ENCODE measurements at regions not wholly inside any gene's neighbourhood (a gene's known extent, or its start where the extent isn't known, plus 50 kb on each side); places are given as distances from the start of the nearest gene placed in this dataset.

GRCh38 chr2:186032930-186033329, 294.3 kb downstream of the FSIP2 start:
- no peak overlapping the region for H3K4me3 ChIP-seq (ENCODE audit: low read length in 2 of 2)
- H3K4me1 ChIP-seq (ENCODE audit: control insufficient read depth in 2 of 2, insufficient read depth in 2 of 2, low read length in 2 of 2) = no peaks in the 10 kb centered on the region
- no peak overlapping the region for H3K27ac ChIP-seq (ENCODE audit: low read depth in 2 of 2, low read length in 2 of 2)
- H3K36me3 ChIP-seq (ENCODE audit: control insufficient read depth in 2 of 2, insufficient read depth in 2 of 2, low read length in 2 of 2) = no peaks in the 10 kb centered on the region
- no peaks in the 10 kb centered on the region for H3K27me3 ChIP-seq (ENCODE audit: control insufficient read depth in 2 of 2, insufficient read depth in 2 of 2, low read length in 2 of 2)
- H3K9ac ChIP-seq (ENCODE audit: low read depth in 1 of 2, low read length in 2 of 2) = no peak overlapping the region
- H3K9me3 ChIP-seq (ENCODE audit: control insufficient read depth in 2 of 2, low read length in 2 of 2) = no peaks in the 10 kb centered on the region

DNA sequence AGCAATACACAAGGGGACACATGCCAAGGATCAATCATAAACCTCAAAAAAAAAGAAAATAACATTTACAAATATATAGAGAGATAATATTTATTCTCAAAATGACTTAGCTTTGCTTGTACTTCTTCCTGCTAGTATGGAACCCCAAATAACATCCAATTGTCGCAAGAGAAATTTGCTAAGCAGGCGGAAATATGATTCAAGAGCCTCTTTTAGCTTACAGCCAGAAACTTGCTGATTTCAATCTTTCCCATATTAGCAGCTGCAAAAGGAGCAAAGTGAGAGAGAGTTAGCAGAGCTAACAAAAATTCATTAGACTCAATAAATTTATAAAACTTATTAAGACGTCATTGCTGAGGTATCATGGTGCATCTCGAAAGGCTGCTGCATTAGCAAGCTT, 294.9 kb downstream of the FSIP2 start:
- H3K27ac ChIP-seq (ENCODE audit: low read depth in 2 of 2, low read length in 2 of 2) = no peak overlapping the region
- H3K4me3 ChIP-seq (ENCODE audit: low read length in 2 of 2) = no peak overlapping the region
- H3K36me3 ChIP-seq (ENCODE audit: control insufficient read depth in 2 of 2, insufficient read depth in 2 of 2, low read length in 2 of 2) = no peaks in the 10 kb centered on the region
- no peak overlapping the region for H3K9ac ChIP-seq (ENCODE audit: low read depth in 1 of 2, low read length in 2 of 2)
- H3K27me3 ChIP-seq (ENCODE audit: control insufficient read depth in 2 of 2, insufficient read depth in 2 of 2, low read length in 2 of 2) = no peaks in the 10 kb centered on the region
- H3K4me1 ChIP-seq (ENCODE audit: control insufficient read depth in 2 of 2, insufficient read depth in 2 of 2, low read length in 2 of 2) = no peaks in the 10 kb centered on the region
- no peaks in the 10 kb centered on the region for H3K9me3 ChIP-seq (ENCODE audit: control insufficient read depth in 2 of 2, low read length in 2 of 2)

GRCh38 chr2:186036862-186037449, 298.4 kb downstream of the FSIP2 start:
- H3K4me1 ChIP-seq (ENCODE audit: control insufficient read depth in 2 of 2, insufficient read depth in 2 of 2, low read length in 2 of 2) = no peaks in the 10 kb centered on the region
- no peaks in the 10 kb centered on the region for H3K9me3 ChIP-seq (ENCODE audit: control insufficient read depth in 2 of 2, low read length in 2 of 2)
- H3K27me3 ChIP-seq (ENCODE audit: control insufficient read depth in 2 of 2, insufficient read depth in 2 of 2, low read length in 2 of 2) = no peaks in the 10 kb centered on the region
- no peak overlapping the region for H3K4me3 ChIP-seq (ENCODE audit: low read length in 2 of 2)
- H3K27ac ChIP-seq (ENCODE audit: low read depth in 2 of 2, low read length in 2 of 2) = no peak overlapping the region
- H3K36me3 ChIP-seq (ENCODE audit: control insufficient read depth in 2 of 2, insufficient read depth in 2 of 2, low read length in 2 of 2) = no peaks in the 10 kb centered on the region
- no peak overlapping the region for H3K9ac ChIP-seq (ENCODE audit: low read depth in 1 of 2, low read length in 2 of 2)

- Histone ChIP-seq H3K9ac (ENCODE audit: low read depth in 1 of 2, low read length in 2 of 2) (no peak overlapping the region), H3K36me3 (ENCODE audit: control insufficient read depth in 2 of 2, insufficient read depth in 2 of 2, low read length in 2 of 2) (no peaks in the 10 kb centered on the region), H3K4me1 (ENCODE audit: control insufficient read depth in 2 of 2, insufficient read depth in 2 of 2, low read length in 2 of 2) (no peaks in the 10 kb centered on the region), H3K9me3 (ENCODE audit: control insufficient read depth in 2 of 2, low read length in 2 of 2) (no peaks in the 10 kb centered on the region), H3K4me3 (ENCODE audit: low read length in 2 of 2) (no peak overlapping the region), H3K27ac (ENCODE audit: low read depth in 2 of 2, low read length in 2 of 2) (no peak overlapping the region), H3K27me3 (ENCODE audit: control insufficient read depth in 2 of 2, insufficient read depth in 2 of 2, low read length in 2 of 2) (no peaks in the 10 kb centered on the region)
Measured at GRCh38 chr2:186042207-186043028, 303.8 kb downstream of the FSIP2 start.

- H3K27me3 ChIP-seq (ENCODE audit: control insufficient read depth in 2 of 2, insufficient read depth in 2 of 2, low read length in 2 of 2) = no peaks in the 10 kb centered on the region
- H3K4me1 ChIP-seq (ENCODE audit: control insufficient read depth in 2 of 2, insufficient read depth in 2 of 2, low read length in 2 of 2) = no peaks in the 10 kb centered on the region
- no peak overlapping the region for H3K27ac ChIP-seq (ENCODE audit: low read depth in 2 of 2, low read length in 2 of 2)
- H3K4me3 ChIP-seq (ENCODE audit: low read length in 2 of 2) = no peak overlapping the region
- H3K9me3 ChIP-seq (ENCODE audit: control insufficient read depth in 2 of 2, low read length in 2 of 2) = no peaks in the 10 kb centered on the region
- no peaks in the 10 kb centered on the region for H3K36me3 ChIP-seq (ENCODE audit: control insufficient read depth in 2 of 2, insufficient read depth in 2 of 2, low read length in 2 of 2)
- H3K9ac ChIP-seq (ENCODE audit: low read depth in 1 of 2, low read length in 2 of 2) = no peak overlapping the region
Measured at GRCh38 chr2:186044761-186045160, 306.2 kb downstream of the FSIP2 start.

GRCh38 chr2:186052930-186053329, 314.3 kb downstream of the FSIP2 start:
- Histone ChIP-seq H3K4me3 (ENCODE audit: low read length in 2 of 2) (no peak overlapping the region), H3K9me3 (ENCODE audit: control insufficient read depth in 2 of 2, low read length in 2 of 2) (no peaks in the 10 kb centered on the region), H3K9ac (ENCODE audit: low read depth in 1 of 2, low read length in 2 of 2) (no peak overlapping the region), H3K27ac (ENCODE audit: low read depth in 2 of 2, low read length in 2 of 2) (no peak overlapping the region), H3K27me3 (ENCODE audit: control insufficient read depth in 2 of 2, insufficient read depth in 2 of 2, low read length in 2 of 2) (no peaks in the 10 kb centered on the region), H3K36me3 (ENCODE audit: control insufficient read depth in 2 of 2, insufficient read depth in 2 of 2, low read length in 2 of 2) (no peaks in the 10 kb centered on the region), H3K4me1 (ENCODE audit: control insufficient read depth in 2 of 2, insufficient read depth in 2 of 2, low read length in 2 of 2) (no peaks in the 10 kb centered on the region)

DNA sequence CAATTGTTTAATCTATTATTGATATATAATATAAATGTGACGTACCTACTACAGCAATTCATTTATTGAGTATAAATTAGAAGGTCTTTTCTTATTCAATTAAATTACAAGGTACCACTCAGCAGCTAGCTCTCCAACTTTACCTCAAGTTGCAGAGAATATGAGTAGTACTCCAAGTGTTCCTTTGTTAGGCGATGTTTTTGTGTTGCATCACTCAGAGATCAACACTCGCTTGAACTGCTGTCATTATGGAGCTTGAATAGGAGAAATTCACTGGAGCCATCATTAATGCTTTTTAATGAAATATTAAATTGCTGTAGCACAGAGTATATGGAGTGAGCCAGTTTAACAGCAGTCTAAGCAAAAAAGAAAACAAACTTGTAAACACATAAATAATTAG, 320.0 kb downstream of the FSIP2 start:
- Histone ChIP-seq H3K36me3 (ENCODE audit: control insufficient read depth in 2 of 2, insufficient read depth in 2 of 2, low read length in 2 of 2) (no peaks in the 10 kb centered on the region), H3K4me3 (ENCODE audit: low read length in 2 of 2) (no peak overlapping the region), H3K9me3 (ENCODE audit: control insufficient read depth in 2 of 2, low read length in 2 of 2) (no peaks in the 10 kb centered on the region), H3K9ac (ENCODE audit: low read depth in 1 of 2, low read length in 2 of 2) (no peak overlapping the region), H3K27ac (ENCODE audit: low read depth in 2 of 2, low read length in 2 of 2) (no peak overlapping the region), H3K27me3 (ENCODE audit: control insufficient read depth in 2 of 2, insufficient read depth in 2 of 2, low read length in 2 of 2) (no peaks in the 10 kb centered on the region), H3K4me1 (ENCODE audit: control insufficient read depth in 2 of 2, insufficient read depth in 2 of 2, low read length in 2 of 2) (no peaks in the 10 kb centered on the region)

DNA sequence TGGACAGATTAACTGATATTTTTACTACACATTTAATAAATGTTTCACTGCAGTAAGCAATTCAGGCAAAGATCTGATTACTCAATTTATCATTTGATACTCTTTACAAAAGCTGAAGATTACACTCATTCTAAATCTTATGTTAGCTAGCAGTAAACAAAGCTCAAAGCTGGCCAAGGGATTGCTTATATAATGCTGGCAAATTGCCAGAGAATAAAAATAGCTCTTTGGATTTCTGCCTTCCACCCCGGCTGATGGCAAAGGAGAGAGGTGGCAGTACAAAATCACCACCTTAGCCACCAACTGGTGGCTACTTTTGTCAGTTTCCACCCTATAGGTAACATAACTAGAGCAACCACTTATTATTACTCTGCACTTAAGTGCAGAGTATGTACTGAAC, 320.5 kb downstream of the FSIP2 start:
- Histone ChIP-seq H3K4me3 (ENCODE audit: low read length in 2 of 2) (no peak overlapping the region), H3K27ac (ENCODE audit: low read depth in 2 of 2, low read length in 2 of 2) (no peak overlapping the region)

GRCh38 chr2:186060744-186061440, 322.3 kb downstream of the FSIP2 start:
- Histone ChIP-seq H3K4me3 (ENCODE audit: low read length in 2 of 2) (no peak overlapping the region), H3K36me3 (ENCODE audit: control insufficient read depth in 2 of 2, insufficient read depth in 2 of 2, low read length in 2 of 2) (no peaks in the 10 kb centered on the region), H3K9ac (ENCODE audit: low read depth in 1 of 2, low read length in 2 of 2) (no peak overlapping the region), H3K9me3 (ENCODE audit: control insufficient read depth in 2 of 2, low read length in 2 of 2) (no peaks in the 10 kb centered on the region), H3K27me3 (ENCODE audit: control insufficient read depth in 2 of 2, insufficient read depth in 2 of 2, low read length in 2 of 2) (no peaks in the 10 kb centered on the region), H3K27ac (ENCODE audit: low read depth in 2 of 2, low read length in 2 of 2) (no peak overlapping the region), H3K4me1 (ENCODE audit: control insufficient read depth in 2 of 2, insufficient read depth in 2 of 2, low read length in 2 of 2) (no peaks in the 10 kb centered on the region)

More for the DNA sequence above, 320.5 kb downstream of the FSIP2 start:
- Histone ChIP-seq H3K4me1 (ENCODE audit: control insufficient read depth in 2 of 2, insufficient read depth in 2 of 2, low read length in 2 of 2) (no peaks in the 10 kb centered on the region), H3K9ac (ENCODE audit: low read depth in 1 of 2, low read length in 2 of 2) (no peak overlapping the region), H3K9me3 (ENCODE audit: control insufficient read depth in 2 of 2, low read length in 2 of 2) (no peaks in the 10 kb centered on the region), H3K36me3 (ENCODE audit: control insufficient read depth in 2 of 2, insufficient read depth in 2 of 2, low read length in 2 of 2) (no peaks in the 10 kb centered on the region), H3K27me3 (ENCODE audit: control insufficient read depth in 2 of 2, insufficient read depth in 2 of 2, low read length in 2 of 2) (no peaks in the 10 kb centered on the region)

DNA sequence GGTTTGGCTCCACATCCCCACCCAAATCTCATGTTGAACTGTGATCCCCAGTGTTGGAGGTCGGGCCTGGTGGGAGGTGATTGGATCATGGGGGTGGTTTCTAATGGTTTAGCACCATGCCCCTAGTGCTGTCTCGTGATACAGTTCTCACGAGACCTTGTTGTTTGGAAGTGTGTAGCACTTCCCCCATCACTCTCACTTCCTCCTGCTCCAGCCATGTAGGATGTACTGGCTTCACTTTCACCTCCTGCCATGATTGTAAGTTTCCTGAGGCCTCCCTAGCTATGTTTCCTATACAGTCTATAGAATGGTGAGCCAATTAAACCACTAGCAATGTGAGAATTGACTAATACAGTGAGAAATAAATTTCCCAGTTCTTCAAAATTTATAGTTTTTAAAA, 325.9 kb downstream of the FSIP2 start:
- no peaks in the 10 kb centered on the region for H3K9me3 ChIP-seq (ENCODE audit: control insufficient read depth in 2 of 2, low read length in 2 of 2)
- no peak overlapping the region for H3K27ac ChIP-seq (ENCODE audit: low read depth in 2 of 2, low read length in 2 of 2)
- no peaks in the 10 kb centered on the region for H3K36me3 ChIP-seq (ENCODE audit: control insufficient read depth in 2 of 2, insufficient read depth in 2 of 2, low read length in 2 of 2)
- no peaks in the 10 kb centered on the region for H3K4me1 ChIP-seq (ENCODE audit: control insufficient read depth in 2 of 2, insufficient read depth in 2 of 2, low read length in 2 of 2)
- no peak overlapping the region for H3K4me3 ChIP-seq (ENCODE audit: low read length in 2 of 2)
- no peak overlapping the region for H3K9ac ChIP-seq (ENCODE audit: low read depth in 1 of 2, low read length in 2 of 2)
- H3K27me3 ChIP-seq (ENCODE audit: control insufficient read depth in 2 of 2, insufficient read depth in 2 of 2, low read length in 2 of 2) = no peaks in the 10 kb centered on the region
